ENCODE measurements at regions not wholly inside any gene's neighbourhood (a gene's known extent, or its start where the extent isn't known, plus 50 kb on each side); places are given as distances from the start of the nearest gene placed in this dataset.

GRCh38 chr18:48488388-48488850 lies 50.4 kb upstream of the CTIF start:
- no peak for DNase-seq

GRCh38 chr18:48486754-48487153 lies 52.1 kb upstream of the CTIF start:
- no peak for DNase-seq

- no peak for DNase-seq
Observed at GRCh38 chr18:48485828-48486405, 52.9 kb upstream of the CTIF start.

GRCh38 chr18:48481092-48481491 lies 57.7 kb upstream of the CTIF start:
- DNase-seq = no peak

GRCh38 chr18:48479531-48479930 lies 59.3 kb upstream of the CTIF start:
- no peak for DNase-seq

- DNase-seq = no peak
Observed at GRCh38 chr18:48477348-48477747, 61.5 kb upstream of the CTIF start.

GRCh38 chr18:48476550-48476917 lies 62.3 kb upstream of the CTIF start:
- DNase-seq = no peak

- peak; percentile 40 for DNase-seq
Observed at GRCh38 chr18:48475635-48476549, 62.9 kb upstream of the CTIF start.

GRCh38 chr18:48473816-48474215 lies 64.6 kb upstream of the ZBTB7C start:
- DNase-seq = no peak

- no peak for DNase-seq
Observed at GRCh38 chr18:48472610-48473009, 63.4 kb upstream of the ZBTB7C start.

- DNase-seq = no peak
Observed at GRCh38 chr18:48470484-48471180, 61.4 kb upstream of the ZBTB7C start.

- DNase-seq = no peak
Observed at GRCh38 chr18:48468151-48468550, 59.0 kb upstream of the ZBTB7C start.

- no peak for DNase-seq
Observed at GRCh38 chr18:48467231-48467630, 58.0 kb upstream of the ZBTB7C start.

- DNase-seq = no peak
Observed at GRCh38 chr18:48462510-48462909, 53.3 kb upstream of the ZBTB7C start.

- DNase-seq = no peak
Observed at GRCh38 chr18:48460929-48461583, 51.9 kb upstream of the ZBTB7C start.

- DNase-seq = no peak
Observed at GRCh38 chr18:48459465-48459864, 50.3 kb upstream of the ZBTB7C start.

- DNase-seq = no peak
Observed at GRCh38 chr18:48459016-48459415, 49.8 kb upstream of the ZBTB7C start.

All from DMS79 (cell line).